Endothelial cell of umbilical vein (primary cell): ENCODE measurements at regions not wholly inside any gene's neighbourhood (a gene's known extent, or its start where the extent isn't known, plus 50 kb on each side); places are given as distances from the start of the nearest gene placed in this dataset.

ENCODE experiments used
- BruUV-seq: library from RNA; stranded (reverse); fragments of 400-500 nt; replicated peaks from 2 replicates; lab custom pipeline; 2021; lab: Mats Ljungman, UMichigan
- CTCF ChIA-PET: fragments of 300-600, 350-600 bp; sonication (Branson Sonifier 250); formaldehyde crosslinking; loops from one replicate; lab custom pipeline; 2021; ENCODE audit warnings: antibody characterized with exemption, inconsistent platforms; lab: Charles Lee
- POLR2A ChIA-PET: fragments of 300-600, 350-600 bp; sonication (Branson Sonifier 250); formaldehyde crosslinking; loops from one replicate; lab custom pipeline; 2021; ENCODE audit warnings: antibody characterized with exemption, inconsistent platforms; lab: Charles Lee
- DNase-seq: peaks from one replicate; pipeline ENCODE4 v3.0.0-alpha.2; 2011; ENCODE audit warnings: low read depth, low spot score
- FAIRE-seq: peaks from 2 replicates; lab custom pipeline; 2011; peaks lifted over from hg19 to GRCh38; lab: Jason Lieb, UNC
- H2AFZ ChIP-seq: 2 replicates; pipeline ENCODE4 v1.6.0; 2012; ENCODE audit warnings: low read depth, low read length, control low read depth, inconsistent platforms
- H3K27ac ChIP-seq: 2 replicates; pipeline ENCODE4 v1.5.1; 2011; ENCODE audit warnings: low read depth, mild to moderate bottlenecking, control low read depth, low read length, moderate library complexity; ENCODE audit not compliant: insufficient read depth
- H3K27me3 ChIP-seq, 2 experiments: 2 replicates each; pipeline versions ENCODE4 v1.6.0 to v1.6.1; 2011; ENCODE audit warnings: low read length in 2 of 2, mixed read lengths in 1 of 2; ENCODE audit not compliant: control insufficient read depth in 2 of 2, insufficient read depth in 2 of 2
- H3K36me3 ChIP-seq, 2 experiments: 2 replicates in 1 of 2; 3 replicates in 1 of 2; pipeline ENCODE4 v1.5.1; 2011; ENCODE audit warnings: low read length in 2 of 2, mild to moderate bottlenecking in 1 of 2, moderate library complexity in 1 of 2; ENCODE audit not compliant: control insufficient read depth in 2 of 2, insufficient read depth in 2 of 2; ENCODE audit errors: extremely low read depth in 1 of 2
- H3K4me1 ChIP-seq: 3 replicates; pipeline ENCODE4 v1.5.1; 2011; ENCODE audit warnings: mild to moderate bottlenecking, low read length; ENCODE audit not compliant: control insufficient read depth, insufficient read depth; ENCODE audit errors: extremely low read depth
- H3K4me2 ChIP-seq: 2 replicates; pipeline ENCODE4 v1.6.1; 2011; ENCODE audit warnings: low read length, control low read depth, mixed read lengths; ENCODE audit not compliant: insufficient read depth
- H3K4me3 ChIP-seq, 3 experiments: fragments of 200-600 bp in 1 of 3; sonication (generic), shearing (Covaris generic) in 1 of 3; replicated peaks in 1 of 3; 2 replicates each; pipeline ENCODE4 v1.5.1; 2011 to 2016; ENCODE audit warnings: control low read depth in 3 of 3, low read length in 3 of 3, mild to moderate bottlenecking in 2 of 3, inconsistent platforms in 1 of 3, low read depth in 1 of 3, moderate library complexity in 1 of 3; ENCODE audit not compliant: insufficient read depth in 1 of 3
- H3K79me2 ChIP-seq: 2 replicates; pipeline ENCODE4 v1.6.0; 2012; ENCODE audit warnings: low read length, inconsistent platforms; ENCODE audit not compliant: control insufficient read depth, insufficient read depth
- H3K9ac ChIP-seq: replicated peaks from 2 replicates; pipeline ENCODE3; 2011; ENCODE audit warnings: low read length, control low read depth; ENCODE audit not compliant: insufficient read depth; ENCODE audit errors: extremely low read depth
- H3K9me1 ChIP-seq: replicated peaks from 3 replicates; pipeline ENCODE4 v1.6.0; 2011; ENCODE audit warnings: mild to moderate bottlenecking, low read length; ENCODE audit not compliant: control insufficient read depth, insufficient read depth; ENCODE audit errors: extremely low read depth
- H3K9me3 ChIP-seq: replicated peaks from 2 replicates; pipeline ENCODE4 v1.5.1; 2012; ENCODE audit warnings: low read length, inconsistent platforms; ENCODE audit not compliant: control insufficient read depth, insufficient read depth
- H4K20me1 ChIP-seq: replicated peaks from 2 replicates; pipeline ENCODE3; 2011; ENCODE audit warnings: mild to moderate bottlenecking, low read length; ENCODE audit not compliant: control insufficient read depth, insufficient read depth; ENCODE audit errors: extremely low read depth
- EZH2 ChIP-seq: IDR thresholded peaks from 2 replicates; pipeline ENCODE4 v1.6.1; 2012; ENCODE audit warnings: borderline replicate concordance, low read depth, mild to moderate bottlenecking, moderate library complexity, low read length, inconsistent platforms; ENCODE audit not compliant: severe bottlenecking
- FOS ChIP-seq: IDR thresholded peaks from 2 replicates; pipeline ENCODE4 v1.6.1; 2011; ENCODE audit warnings: mild to moderate bottlenecking, low read length, moderate library complexity, borderline replicate concordance; ENCODE audit not compliant: insufficient read depth
- GATA2 ChIP-seq: IDR thresholded peaks from 2 replicates; pipeline ENCODE4 v1.7.0; 2011; ENCODE audit warnings: low read depth, mild to moderate bottlenecking, moderate library complexity, mixed read lengths, low read length; ENCODE audit not compliant: insufficient read length, insufficient read depth
- JUN ChIP-seq: IDR thresholded peaks from 2 replicates; pipeline ENCODE4 v1.6.1; 2011; ENCODE audit warnings: borderline replicate concordance, low read depth; ENCODE audit not compliant: insufficient read length, insufficient read depth
- MYC ChIP-seq: IDR thresholded peaks from one replicate; pipeline ENCODE4 v1.6.1; 2011; ENCODE audit warnings: mild to moderate bottlenecking, low read depth, low read length
- POLR2A ChIP-seq: IDR thresholded peaks from 2 replicates; pipeline ENCODE4 v1.6.1; 2012; ENCODE audit warnings: low read depth, mild to moderate bottlenecking, control low read depth, low read length
- POLR2AphosphoS5 ChIP-seq: IDR thresholded peaks from 2 replicates; pipeline ENCODE4 v1.6.1; 2012; ENCODE audit warnings: low read depth, mild to moderate bottlenecking, control low read depth, low read length, moderate library complexity; ENCODE audit not compliant: insufficient read depth
- dilution Hi-C: fragments of 300-500 bp; cut with MboI; formaldehyde crosslinking; loops from one replicate; pipeline ENCODE4 v1.15.0; 2019; ENCODE audit warnings: low sequenced_read_pairs; ENCODE audit not compliant: extremely low pct_ligation_motif_present
- intact Hi-C: fragments of 100-400 bp; cut with micrococcal nuclease; formaldehyde crosslinking; loops from one replicate; pipeline ENCODE4 v1.10.0; 2022
- TF ChIP-seq, protein P1 (sequence below), 2 donors: IDR thresholded peaks; 1 replicate in 1 of 2; 2 replicates in 1 of 2; pipeline ENCODE4 v1.5.1; 2011; ENCODE audit warnings: low read length in 2 of 2, mild to moderate bottlenecking in 2 of 2, moderate library complexity in 2 of 2, control low read depth in 1 of 2, inconsistent platforms in 1 of 2, low read depth in 1 of 2; ENCODE audit not compliant: insufficient read depth in 1 of 2; ENCODE audit errors: extremely low read depth in 1 of 2
- TF ChIP-seq, protein P2 (sequence below): IDR thresholded peaks from 2 replicates; pipeline ENCODE4 v1.6.1; 2011; ENCODE audit not compliant: insufficient read depth, insufficient read length

DNA sequence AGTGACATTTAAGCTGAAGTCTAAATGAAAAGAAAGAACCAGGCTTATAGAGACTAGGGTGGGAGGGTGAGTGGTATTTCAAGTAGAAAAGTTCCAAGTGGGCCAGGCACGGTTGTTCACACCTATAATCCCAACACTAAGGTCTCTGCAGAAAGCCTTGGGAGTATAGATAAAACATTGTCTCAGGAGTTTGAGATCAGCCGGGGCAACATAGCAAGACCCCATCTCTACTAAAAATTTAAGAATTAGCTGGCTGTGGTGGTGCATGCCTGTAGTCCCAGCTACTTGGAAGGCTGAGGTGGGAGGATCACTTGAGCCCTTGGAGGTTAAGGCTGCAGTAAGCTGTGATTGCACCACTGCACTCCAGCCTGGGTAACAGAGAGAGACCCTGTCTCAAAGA, 143.4 kb upstream of the PKDCC start:
- Histone ChIP-seq H4K20me1 (no peaks in the 10 kb centered on the region), H2AFZ (no peak overlapping the region), H3K4me2 (no peak overlapping the region), H3K4me1 (peaks cover 8% of the 10 kb centered on the region), H3K9me1 (no peaks in the 10 kb centered on the region), H3K36me3 (no peaks in the 10 kb centered on the region), H3K79me2 (no peaks in the 10 kb centered on the region), H3K9ac (no peak overlapping the region), H3K4me3 (no peak overlapping the region), H3K9me3 (no peaks in the 10 kb centered on the region), H3K27me3 (peaks cover 7 to 10% of the 10 kb centered on the region in 2 experiments), H3K27ac (no peak overlapping the region)
- TF ChIP-seq EZH2 = no peak
- TF ChIP-seq MYC = no peak
- TF ChIP-seq JUN = no peak
- TF ChIP-seq POLR2A = no peak
- TF ChIP-seq, protein P1, sequence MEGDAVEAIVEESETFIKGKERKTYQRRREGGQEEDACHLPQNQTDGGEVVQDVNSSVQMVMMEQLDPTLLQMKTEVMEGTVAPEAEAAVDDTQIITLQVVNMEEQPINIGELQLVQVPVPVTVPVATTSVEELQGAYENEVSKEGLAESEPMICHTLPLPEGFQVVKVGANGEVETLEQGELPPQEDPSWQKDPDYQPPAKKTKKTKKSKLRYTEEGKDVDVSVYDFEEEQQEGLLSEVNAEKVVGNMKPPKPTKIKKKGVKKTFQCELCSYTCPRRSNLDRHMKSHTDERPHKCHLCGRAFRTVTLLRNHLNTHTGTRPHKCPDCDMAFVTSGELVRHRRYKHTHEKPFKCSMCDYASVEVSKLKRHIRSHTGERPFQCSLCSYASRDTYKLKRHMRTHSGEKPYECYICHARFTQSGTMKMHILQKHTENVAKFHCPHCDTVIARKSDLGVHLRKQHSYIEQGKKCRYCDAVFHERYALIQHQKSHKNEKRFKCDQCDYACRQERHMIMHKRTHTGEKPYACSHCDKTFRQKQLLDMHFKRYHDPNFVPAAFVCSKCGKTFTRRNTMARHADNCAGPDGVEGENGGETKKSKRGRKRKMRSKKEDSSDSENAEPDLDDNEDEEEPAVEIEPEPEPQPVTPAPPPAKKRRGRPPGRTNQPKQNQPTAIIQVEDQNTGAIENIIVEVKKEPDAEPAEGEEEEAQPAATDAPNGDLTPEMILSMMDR (IDR thresholded peaks at IDR 0.05; ENCODE audit: extremely low read depth in 1 of 2, insufficient read depth in 1 of 2, low read depth in 1 of 2, low read length in 2 of 2) = no peak
- no peak for TF ChIP-seq FOS
- no peak for TF ChIP-seq GATA2
- no peak for TF ChIP-seq POLR2AphosphoS5
- TF ChIP-seq, protein P2, sequence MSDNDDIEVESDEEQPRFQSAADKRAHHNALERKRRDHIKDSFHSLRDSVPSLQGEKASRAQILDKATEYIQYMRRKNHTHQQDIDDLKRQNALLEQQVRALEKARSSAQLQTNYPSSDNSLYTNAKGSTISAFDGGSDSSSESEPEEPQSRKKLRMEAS = no peak
- dilution Hi-C loops = no loop called here
- no peak for DNase-seq
- ChIA-PET POLR2A (interaction anchor here (0.7 kb wide), 1 partner anchor 1926 kb away, joined by 6 read pairs; no protein-coding TSS in a partner anchor), CTCF (interaction anchor here (1.1 to 1.4 kb wide), 2 partner anchors 9 to 51 kb away, joined by 4 read pairs; no protein-coding TSS in a partner anchor)
- FAIRE-seq = no peak
- intact Hi-C loops = loop anchor here (1.0 kb wide), 1 partner anchor 20 kb away; no protein-coding TSS in a partner anchor
- BruUV-seq = no TSS peak
